ENCODE measurements at regions not wholly inside any gene's neighbourhood (a gene's known extent, or its start where the extent isn't known, plus 50 kb on each side); places are given as distances from the start of the nearest gene placed in this dataset.

GRCh38 chr12:22967171-22967570, 342.2 kb downstream of the ETNK1 start:
- TF ChIP-seq CTCF (conservative IDR thresholded peaks at IDR 0.05; ENCODE audit: low read length) (no peak), EZH2phosphoT487 (IDR thresholded peaks at IDR 0.05; ENCODE audit: borderline replicate concordance) (no peak)

Measured in Loucy (cell line).